GM18873 (cell line): ENCODE measurements at regions not wholly inside any gene's neighbourhood (a gene's known extent, or its start where the extent isn't known, plus 50 kb on each side); places are given as distances from the start of the nearest gene placed in this dataset.

Experiments used
- ATAC-seq: cut with Tn5 transposase; IDR thresholded peaks from one replicate; pipeline ENCODE4 v1.9.1; 2021; ENCODE audit warnings: mild to moderate bottlenecking, moderate library complexity, moderate number of reproducible peaks; ENCODE audit not compliant: unreplicated experiment, low FRiP score

DNA sequence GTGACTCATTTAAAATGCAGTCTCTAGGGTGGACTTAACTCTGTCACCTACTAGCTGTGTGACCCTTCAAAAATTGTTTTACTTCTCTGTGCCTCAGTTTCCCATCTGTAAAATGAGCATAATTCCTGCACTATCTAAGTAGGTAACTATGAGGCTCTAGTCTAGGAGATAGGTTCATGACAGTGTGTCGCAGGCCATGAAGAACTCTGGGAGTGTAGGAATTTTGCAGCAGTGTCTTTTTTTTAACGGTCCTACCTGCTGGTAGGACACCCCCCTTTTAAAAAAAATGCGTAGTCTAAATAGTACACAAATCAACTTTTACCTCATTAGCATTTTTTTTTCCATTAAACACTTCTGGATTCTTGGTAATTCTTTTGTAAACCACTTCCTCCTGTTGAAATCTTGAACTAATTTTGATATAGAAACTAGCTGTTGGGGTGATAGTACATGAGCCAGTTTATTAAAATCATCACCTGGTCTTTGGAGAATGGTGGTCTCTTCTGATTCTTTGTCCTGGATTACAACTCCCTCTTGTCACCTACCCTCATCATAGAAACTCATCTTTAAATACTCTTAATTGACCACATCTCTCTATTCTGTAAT is 86.0 kb upstream of the SLC38A2 start:
- no peak for ATAC-seq

- no peak for ATAC-seq
Observed at GRCh38 chr12:46457958-46458357, 85.4 kb upstream of the SLC38A2 start.

- ATAC-seq = no peak
Observed at GRCh38 chr12:46456356-46457334, 84.1 kb upstream of the SLC38A2 start.

- ATAC-seq = no peak
Observed at GRCh38 chr12:46455648-46456352, 83.2 kb upstream of the SLC38A2 start.

DNA sequence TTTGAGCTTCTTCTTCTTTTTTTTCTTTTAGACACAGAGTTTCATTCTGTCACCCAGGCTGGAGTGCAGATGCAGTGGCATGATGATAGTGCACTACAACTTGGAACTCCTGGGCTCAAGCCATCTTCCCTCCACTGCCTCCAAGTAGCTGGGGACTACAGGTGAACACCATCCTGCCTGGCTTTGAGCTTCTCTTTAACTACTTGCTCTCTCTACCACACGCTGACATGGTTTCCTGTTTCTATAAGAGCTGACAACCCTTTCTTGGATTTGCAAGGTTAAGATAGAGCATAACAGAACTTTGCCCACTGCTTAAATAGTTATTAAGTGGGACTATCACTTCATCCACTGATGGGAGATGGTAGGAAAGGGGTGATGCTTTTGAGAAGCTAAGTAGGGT is 82.4 kb upstream of the SLC38A2 start:
- ATAC-seq = no peak

- no peak for ATAC-seq
Observed at GRCh38 chr12:46453428-46453827, 80.9 kb upstream of the SLC38A2 start.

- ATAC-seq = no peak
Observed at GRCh38 chr12:46452776-46453175, 80.2 kb upstream of the SLC38A2 start.

DNA sequence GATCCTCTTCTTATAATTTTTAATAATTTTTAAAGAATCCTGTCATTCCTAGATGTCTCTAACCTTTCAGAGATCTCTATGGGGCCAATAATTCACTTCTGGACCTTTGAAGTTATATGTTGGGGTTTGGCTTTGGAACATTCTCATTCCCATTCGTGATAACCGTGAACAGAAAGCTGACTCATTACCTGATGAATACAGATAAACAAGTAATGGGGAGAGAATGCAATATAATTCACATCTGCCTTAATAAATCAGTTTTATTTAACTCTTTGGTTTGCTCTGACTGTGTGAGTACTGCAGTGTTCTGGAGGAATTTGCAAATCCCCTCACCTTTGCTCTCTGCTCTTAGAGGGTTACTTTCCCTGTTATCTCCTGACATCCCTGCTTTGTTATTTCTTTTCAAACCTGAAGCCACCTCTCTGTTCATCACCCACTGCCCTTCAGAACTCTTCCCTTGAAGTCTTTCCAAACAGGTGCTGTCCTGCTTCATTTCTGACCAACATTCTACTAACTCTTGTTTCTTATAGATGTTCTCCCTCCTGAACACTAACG is 79.6 kb upstream of the SLC38A2 start:
- no peak for ATAC-seq

GRCh38 chr12:46451276-46452021 is 78.9 kb upstream of the SLC38A2 start:
- no peak for ATAC-seq

- ATAC-seq = no peak
Observed at GRCh38 chr12:46450279-46450748, 77.7 kb upstream of the SLC38A2 start.

DNA sequence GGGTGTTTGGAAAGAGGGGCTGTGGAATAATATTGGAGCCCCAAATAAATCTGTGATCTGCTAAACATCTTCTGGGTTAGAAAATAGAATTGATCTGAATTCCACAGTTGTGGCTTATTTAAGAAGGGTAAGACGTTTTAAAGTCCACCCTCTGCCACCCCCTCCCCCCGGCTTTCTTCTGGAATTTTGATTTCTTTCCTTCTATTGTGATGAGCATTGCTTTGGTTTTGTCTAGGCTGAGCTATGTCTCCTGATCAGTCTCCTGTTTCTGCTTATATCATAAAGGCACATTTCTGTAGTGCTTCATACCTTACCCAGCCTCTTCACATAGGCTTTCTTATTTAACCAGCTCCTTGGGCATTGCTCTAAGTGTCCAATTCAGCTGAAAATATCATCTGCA is 77.3 kb upstream of the SLC38A2 start:
- no peak for ATAC-seq

- no peak for ATAC-seq
Observed at GRCh38 chr12:46449316-46449715, 76.7 kb upstream of the SLC38A2 start.

DNA sequence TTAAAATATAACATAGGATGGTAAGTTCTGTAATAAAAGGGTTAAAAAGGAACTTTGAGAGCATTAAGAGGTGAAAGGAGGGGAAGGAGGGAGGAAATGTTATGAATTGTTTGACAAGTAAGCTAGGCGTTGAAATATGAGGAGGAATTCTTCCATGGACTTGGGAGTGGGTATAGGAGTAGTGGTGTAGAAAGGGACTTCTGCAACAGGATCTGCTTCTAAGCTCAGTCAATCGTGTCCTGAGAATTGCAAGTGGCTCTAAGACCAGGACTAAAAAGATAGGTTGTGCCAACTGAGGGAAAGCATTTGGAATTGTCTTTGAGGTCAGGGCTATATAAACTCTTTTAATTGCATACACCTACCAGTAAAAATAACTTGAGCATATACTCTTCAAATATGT is 74.1 kb upstream of the SLC38A2 start:
- ATAC-seq = no peak

DNA sequence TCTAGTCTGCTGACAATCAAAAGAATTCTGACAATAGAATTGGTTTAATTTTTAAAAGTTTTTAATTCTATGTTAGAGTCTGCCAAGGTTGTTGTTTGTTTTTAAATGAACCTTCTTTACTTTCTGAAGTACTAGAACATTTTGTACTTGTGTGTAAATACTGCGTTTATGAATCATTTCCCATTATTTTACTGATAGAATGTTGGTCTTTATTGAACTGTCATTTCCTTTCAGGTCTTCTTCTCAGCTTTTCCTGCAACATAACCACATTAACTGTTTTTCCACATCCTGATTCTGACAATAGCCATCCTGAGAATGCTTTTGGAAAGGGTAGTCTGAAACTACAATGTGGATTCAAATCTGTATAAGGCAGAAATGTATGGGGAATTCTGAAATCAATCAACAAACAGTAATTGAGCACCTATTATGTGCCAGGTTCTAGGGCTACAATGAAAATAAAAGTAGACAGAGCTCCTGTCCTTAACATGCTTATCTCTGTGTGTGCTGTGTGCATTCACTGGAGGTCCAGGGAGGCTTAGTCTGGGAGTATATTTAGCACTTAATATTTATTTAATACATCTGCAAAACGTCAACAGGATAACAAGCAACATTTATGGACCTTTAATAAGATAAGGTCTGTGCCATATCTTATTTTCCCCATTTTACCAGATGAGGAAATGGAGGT is 73.1 kb upstream of the SLC38A2 start:
- ATAC-seq = no peak

GRCh38 chr12:46445093-46445492 is 72.5 kb upstream of the SLC38A2 start:
- ATAC-seq = no peak

- no peak for ATAC-seq
Observed at GRCh38 chr12:46443594-46444263, 71.2 kb upstream of the SLC38A2 start.

DNA sequence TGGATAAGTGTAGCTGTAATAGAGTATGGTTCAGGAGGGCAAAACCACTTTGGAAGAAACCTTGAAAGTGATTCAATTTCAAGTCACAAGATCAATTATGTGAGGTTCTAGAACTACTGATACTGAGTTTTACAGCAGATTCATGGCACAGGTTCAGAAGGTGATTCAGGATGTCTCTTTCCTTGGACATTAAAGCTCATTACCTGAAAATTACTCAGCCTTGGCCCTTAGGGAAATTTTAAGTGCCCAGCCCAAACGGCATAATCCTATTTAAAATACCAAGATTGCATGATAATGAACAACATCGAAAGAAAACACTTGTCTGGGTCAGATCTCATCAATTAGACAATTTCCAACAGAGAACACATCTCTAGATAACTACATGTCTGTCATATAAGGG is 70.2 kb upstream of the SLC38A2 start:
- no peak for ATAC-seq

- ATAC-seq = no peak
Observed at GRCh38 chr12:46442239-46442638, 69.7 kb upstream of the SLC38A2 start.
